ENCODE measurements at regions not wholly inside any gene's neighbourhood (a gene's known extent, or its start where the extent isn't known, plus 50 kb on each side); places are given as distances from the start of the nearest gene placed in this dataset.
"Not testable (repeated sequence)": the region's sequence is repeated elsewhere in the genome, so short reads cannot be mapped to it uniquely, and the experiment has no call there.

GRCh38 chr5:97968346-97968745 is 785.3 kb upstream of the RIOK2 start:
- no peak for DNase-seq

- DNase-seq, result no peak
These were observed 793.7 kb upstream of the RGMB start for GRCh38 chr5:97979740-97980139.

- DNase-seq, result no peak
These were observed 793.2 kb upstream of the RGMB start for GRCh38 chr5:97980291-97980690.

GRCh38 chr5:97986069-97986468 is 787.4 kb upstream of the RGMB start:
- no peak for DNase-seq

GRCh38 chr5:97991236-97991635 is 782.2 kb upstream of the RGMB start:
- no peak for DNase-seq

- no peak for DNase-seq
These were observed 774.5 kb upstream of the RGMB start for GRCh38 chr5:97998941-97999340.

GRCh38 chr5:98004463-98004862 is 769.0 kb upstream of the RGMB start:
- DNase-seq, result no peak

- no peak for DNase-seq
These were observed 756.7 kb upstream of the RGMB start for GRCh38 chr5:98016771-98017170.

GRCh38 chr5:98030273-98030672 is 743.2 kb upstream of the RGMB start:
- not testable (repeated sequence) for DNase-seq

- DNase-seq, result not testable (repeated sequence)
These were observed 742.4 kb upstream of the RGMB start for GRCh38 chr5:98031036-98031435.

- DNase-seq, result peak; percentile 25
These were observed 742.0 kb upstream of the RGMB start for GRCh38 chr5:98031496-98031895.

- DNase-seq, result no peak
These were observed 741.5 kb upstream of the RGMB start for GRCh38 chr5:98031926-98032325.

- DNase-seq, result no peak
These were observed 731.8 kb upstream of the RGMB start for GRCh38 chr5:98041661-98042060.

GRCh38 chr5:98042521-98042920 is 730.9 kb upstream of the RGMB start:
- DNase-seq, result no peak

- DNase-seq, result no peak
These were observed 730.5 kb upstream of the RGMB start for GRCh38 chr5:98042961-98043360.

GRCh38 chr5:98050583-98050982 is 722.9 kb upstream of the RGMB start:
- no peak for DNase-seq

- DNase-seq, result no peak
These were observed 720.3 kb upstream of the RGMB start for GRCh38 chr5:98053170-98053569.

GRCh38 chr5:98060148-98060547 is 713.3 kb upstream of the RGMB start:
- no peak for DNase-seq

- no peak for DNase-seq
These were observed 709.3 kb upstream of the RGMB start for GRCh38 chr5:98064118-98064685.

- DNase-seq, result no peak
These were observed 708.1 kb upstream of the RGMB start for GRCh38 chr5:98065261-98065909.

GRCh38 chr5:98066910-98067309 is 706.6 kb upstream of the RGMB start:
- no peak for DNase-seq

- DNase-seq, result peak; percentile 59
These were observed 703.5 kb upstream of the RGMB start for GRCh38 chr5:98069876-98070512.

GRCh38 chr5:98072921-98073320 is 700.5 kb upstream of the RGMB start:
- no peak for DNase-seq

GRCh38 chr5:98076501-98076900 is 697.0 kb upstream of the RGMB start:
- no peak for DNase-seq

- no peak for DNase-seq
These were observed 687.9 kb upstream of the RGMB start for GRCh38 chr5:98085593-98085992.

All from OCI-M1 (cell line).